CD4-positive, alpha-beta T cell treated with Interferon alpha-2 for 1 hour (primary cell): ENCODE measurements at regions not wholly inside any gene's neighbourhood (a gene's known extent, or its start where the extent isn't known, plus 50 kb on each side); places are given as distances from the start of the nearest gene placed in this dataset.

Experiments
- DNase-seq, 2 donors: peaks; one replicate each; pipeline ENCODE4 v3.0.0-alpha.2; 2020 to 2022

DNA sequence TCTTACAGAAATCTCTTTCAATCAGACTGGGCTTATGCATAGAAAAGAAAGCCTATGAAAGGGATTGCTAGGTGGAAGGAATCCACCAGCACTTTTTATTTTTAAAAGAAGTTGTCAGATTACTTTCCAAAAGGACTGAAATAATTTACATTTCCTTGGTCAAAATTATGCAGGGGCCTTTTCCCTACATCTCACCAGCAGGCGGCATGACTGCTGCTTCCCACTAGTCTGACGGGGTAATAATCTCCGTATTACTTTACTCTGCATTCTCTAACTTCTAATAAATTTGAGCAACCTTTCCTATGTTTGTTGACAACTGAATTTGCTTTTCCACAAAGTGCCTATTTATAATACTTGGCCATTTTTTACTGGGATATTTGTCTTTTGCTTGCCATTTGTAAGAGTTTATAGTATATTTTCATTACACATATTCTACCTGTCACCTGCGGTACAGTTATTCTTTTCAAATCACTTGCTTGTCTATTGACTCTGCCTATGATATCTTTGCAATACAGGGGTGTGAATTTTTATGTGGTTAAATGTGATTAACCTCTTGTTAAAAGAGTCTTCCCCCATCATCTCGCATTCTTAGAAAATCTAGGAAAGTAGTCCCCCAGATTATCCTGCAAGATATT, 51.9 kb upstream of the USP47 start:
- peak in 1 of 2 donors; percentile 18 for DNase-seq

DNA sequence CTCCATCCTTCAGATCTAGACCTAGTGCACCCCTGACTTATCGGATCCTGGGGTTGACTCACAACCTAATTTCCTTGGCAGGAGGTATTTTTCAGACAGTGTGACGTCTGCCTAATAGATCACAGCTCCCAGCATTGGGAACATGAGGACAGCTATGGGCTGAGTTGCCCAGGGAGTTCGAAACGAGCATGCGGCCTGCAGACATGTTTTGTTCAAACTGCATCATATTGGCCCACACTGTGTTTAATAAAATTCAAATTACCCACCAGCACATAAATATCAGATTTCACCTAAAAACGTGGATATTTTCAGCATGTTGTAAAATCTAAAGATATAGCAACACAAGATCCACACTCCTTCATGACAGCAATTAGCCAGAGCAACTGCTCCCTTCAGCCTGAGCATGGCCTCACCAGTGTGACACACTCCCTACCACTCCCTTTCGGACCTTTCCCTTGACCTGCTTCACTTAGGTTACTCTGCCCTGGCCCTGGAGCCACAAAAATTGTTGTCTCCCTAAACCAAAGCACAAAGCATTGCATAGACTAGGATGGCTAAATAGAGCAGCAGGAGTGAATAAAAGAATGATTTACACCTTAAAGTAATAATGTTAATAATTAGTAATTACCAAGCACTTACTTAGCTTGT, 53.6 kb upstream of the USP47 start:
- DNase-seq = no peak

DNA sequence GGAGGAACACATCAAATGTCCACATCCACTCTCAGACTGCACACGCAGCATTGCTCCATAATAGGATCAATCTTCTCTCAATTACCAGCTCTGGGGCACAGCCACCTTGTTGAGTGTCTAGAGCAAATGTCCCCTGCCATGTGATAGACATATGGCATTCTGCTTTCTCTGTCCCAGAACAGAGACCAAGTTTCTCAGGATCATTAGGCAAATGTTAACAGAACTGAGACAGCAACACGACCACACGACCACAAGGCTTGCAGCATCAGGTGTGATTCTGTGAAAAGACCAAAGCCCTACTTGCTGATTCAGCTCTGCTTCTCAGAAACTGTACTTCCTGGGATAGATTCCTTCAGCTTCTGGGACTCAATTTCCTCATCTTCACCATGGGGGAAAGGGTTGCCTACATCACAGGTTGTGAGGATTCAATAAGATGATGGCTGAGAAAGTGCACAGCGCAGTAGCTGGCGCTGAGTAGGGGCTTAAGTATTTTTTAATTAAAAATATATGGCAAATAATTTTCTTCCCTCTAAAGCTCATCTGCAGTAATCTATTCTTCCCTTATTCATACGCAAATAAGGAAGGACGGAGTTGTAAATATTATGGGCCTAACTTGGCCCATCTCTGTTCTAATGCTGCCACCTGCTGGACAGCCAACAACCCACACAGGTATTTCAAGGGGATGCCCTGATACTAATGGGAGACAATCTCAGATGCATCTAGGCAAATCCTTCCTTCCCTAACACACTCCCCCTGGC, 54.3 kb upstream of the USP47 start:
- peak; percentile 68 to 73 for DNase-seq

DNA sequence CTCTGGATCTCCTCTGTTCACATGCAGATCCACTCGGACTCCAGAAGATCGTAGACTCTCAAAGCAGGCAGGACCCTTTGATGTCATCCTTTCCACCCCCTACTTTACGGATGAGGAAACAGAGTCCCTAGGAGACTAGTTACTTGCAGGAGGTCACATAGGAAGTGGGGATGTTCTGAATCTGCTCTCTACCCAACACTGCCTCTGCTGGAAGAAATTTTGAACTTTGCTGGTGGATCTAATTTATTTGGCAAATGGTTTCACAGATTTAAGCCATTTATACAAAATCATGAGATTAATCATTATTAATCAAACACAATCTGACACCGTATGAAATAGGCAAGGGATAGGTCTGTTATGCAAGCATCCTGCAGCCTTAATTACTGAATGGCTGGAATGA, 55.0 kb upstream of the USP47 start:
- DNase-seq = no peak

GRCh38 chr11:11786234-11786633, 55.5 kb upstream of the USP47 start:
- no peak for DNase-seq

GRCh38 chr11:11782532-11783110, 59.2 kb upstream of the USP47 start:
- no peak for DNase-seq

DNA sequence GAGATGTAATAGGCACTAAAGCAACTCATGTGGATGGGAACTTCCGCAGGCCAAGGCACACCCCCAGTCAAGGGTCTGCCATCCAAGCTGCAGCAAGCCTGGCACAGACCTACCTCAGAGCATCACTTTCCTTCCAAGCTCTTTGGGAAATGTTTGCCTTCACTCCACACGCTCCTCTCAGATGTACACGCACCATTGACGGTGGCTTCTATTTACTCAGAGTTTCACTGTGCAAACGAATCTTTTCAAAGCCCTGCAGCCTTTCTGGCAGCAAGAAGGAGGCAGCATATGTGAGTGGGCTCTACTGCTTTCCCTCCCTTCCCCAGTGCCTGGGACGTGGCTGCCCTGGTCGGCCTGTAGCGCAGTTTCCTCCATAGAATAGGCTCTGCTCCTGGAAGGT, 60.9 kb upstream of the USP47 start:
- DNase-seq = no peak

DNA sequence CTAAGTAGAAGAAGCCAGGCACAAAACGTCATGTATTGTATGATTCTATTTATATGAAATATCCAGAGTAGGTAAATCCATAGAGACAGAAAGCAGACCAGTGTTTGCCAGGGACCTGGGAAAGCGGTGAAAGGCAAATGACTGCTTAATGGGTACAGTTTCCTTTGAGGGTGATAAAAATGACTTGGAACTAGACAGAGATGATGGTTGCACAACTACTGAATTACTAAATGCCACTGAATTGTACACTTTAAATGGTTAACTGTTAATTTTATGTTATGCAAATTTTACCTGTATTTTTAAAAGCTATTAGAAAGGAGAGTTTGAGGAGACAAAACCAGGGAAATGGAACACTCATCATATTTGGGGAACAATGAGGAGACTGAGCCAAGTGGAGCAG, 61.8 kb upstream of the USP47 start:
- no peak for DNase-seq

GRCh38 chr11:11777897-11778296, 63.9 kb upstream of the USP47 start:
- no peak for DNase-seq

DNA sequence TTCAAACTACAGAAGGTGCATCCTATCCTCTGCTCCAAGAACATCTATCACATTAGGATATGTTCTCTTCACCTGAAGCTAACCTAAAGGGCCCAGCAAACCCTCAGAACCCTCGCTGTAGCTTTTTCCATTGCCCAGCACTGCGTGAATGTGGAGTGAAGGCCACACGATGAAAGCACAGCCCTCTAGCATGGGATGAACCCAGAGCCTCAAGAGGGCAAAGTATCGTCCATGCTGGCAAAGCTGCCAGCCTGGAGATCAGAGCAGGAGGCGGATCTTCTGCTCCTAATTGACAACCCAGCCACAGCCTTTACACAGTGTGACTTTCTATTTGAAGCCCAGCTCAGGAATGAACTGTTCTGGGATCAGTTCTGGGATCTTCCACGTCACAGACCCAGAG, 65.1 kb upstream of the USP47 start:
- no peak for DNase-seq

DNA sequence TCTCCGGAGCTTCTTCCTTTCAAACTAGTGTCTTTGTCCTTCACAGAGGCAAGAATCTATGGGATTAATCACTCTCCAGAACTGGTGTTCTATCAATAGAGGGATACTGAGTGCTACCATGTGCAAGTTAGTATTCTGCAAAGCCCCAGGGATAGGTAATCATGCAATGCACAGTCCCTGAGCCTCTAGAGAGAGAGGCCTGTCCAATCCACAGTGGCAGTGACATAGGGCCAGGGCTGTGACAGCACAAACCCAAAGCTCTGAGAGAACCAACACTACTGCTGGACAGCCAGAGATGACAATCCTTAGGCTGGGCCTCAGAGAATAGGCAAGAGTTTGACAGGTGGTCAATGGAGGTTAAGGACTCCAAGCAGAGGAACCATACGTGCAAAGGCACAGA, 66.8 kb upstream of the USP47 start:
- no peak for DNase-seq

- DNase-seq = no peak
These were observed 68.8 kb upstream of the USP47 start for GRCh38 chr11:11772865-11773515.

GRCh38 chr11:11770921-11771486, 70.8 kb upstream of the USP47 start:
- no peak for DNase-seq

- DNase-seq = no peak
These were observed 71.5 kb upstream of the USP47 start for GRCh38 chr11:11770296-11770695.

DNA sequence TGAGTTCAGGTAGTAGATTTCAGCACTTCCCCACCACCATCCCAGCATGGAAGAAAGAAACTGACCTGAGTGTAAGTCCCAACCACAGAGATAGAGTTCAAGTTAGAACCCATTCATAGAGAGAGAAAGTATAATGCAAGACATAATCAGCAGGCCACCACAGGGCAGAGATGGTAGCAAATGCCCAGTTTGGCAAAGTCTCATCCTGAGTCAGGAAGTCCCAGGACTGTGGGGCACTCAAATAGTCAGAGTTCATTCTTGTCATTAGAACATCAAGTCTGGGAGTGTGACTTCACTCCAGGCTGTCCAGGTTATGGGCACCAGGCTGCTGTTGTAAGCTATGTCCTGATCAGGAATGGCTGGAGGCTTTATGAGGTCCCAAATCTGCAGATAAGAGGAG, 72.0 kb upstream of the USP47 start:
- no peak for DNase-seq

GRCh38 chr11:11769362-11769761, 72.4 kb upstream of the USP47 start:
- DNase-seq = no peak

DNA sequence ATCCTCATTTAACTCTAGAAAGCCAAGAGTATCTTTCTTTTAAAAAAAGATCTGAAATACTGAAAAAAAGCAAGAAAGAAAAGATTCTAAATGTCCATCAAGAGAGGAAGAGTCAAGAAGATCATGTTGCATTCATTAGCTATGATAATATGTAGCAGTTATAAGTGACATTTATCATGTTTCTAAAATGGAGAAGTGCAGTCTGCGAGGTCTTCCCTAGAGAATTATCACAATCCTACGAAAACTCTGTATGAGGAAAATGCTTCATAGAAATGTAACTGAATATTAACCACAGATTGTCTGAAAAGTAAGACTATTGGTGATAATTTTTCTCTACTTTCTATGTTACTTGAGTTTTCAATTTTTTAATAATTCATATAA, 77.4 kb upstream of the USP47 start:
- DNase-seq = no peak

GRCh38 chr11:11763796-11764422, 77.9 kb upstream of the USP47 start:
- no peak for DNase-seq

DNA sequence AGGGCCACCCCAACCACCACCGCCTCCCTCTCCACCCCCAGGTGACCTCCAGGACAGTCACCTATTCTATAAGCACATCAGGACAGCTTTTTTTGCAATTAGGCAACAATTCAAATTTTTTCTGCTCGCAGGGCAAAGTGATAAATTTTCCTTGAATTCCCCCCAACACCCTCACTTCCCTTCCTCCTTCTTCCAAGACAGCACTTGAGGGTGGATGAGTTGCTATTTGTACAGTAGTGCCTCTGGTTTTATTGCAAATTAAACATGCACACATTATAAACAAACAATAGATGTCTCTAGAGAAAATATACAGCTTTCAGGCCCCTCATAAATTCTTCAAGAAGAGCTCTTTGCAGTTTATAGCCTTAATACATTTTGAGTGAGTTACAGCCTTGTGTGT, 80.9 kb upstream of the USP47 start:
- no peak for DNase-seq

GRCh38 chr11:11758603-11759196, 83.1 kb upstream of the USP47 start:
- DNase-seq = no peak

- no peak for DNase-seq
These were observed 83.9 kb upstream of the USP47 start for GRCh38 chr11:11757909-11758308.

- DNase-seq = no peak
These were observed 85.1 kb upstream of the USP47 start for GRCh38 chr11:11756718-11757117.
